ENCODE measurements at regions not wholly inside any gene's neighbourhood (a gene's known extent, or its start where the extent isn't known, plus 50 kb on each side); places are given as distances from the start of the nearest gene placed in this dataset.

- DNase-seq: no peak
- H3K36me3 ChIP-seq (replicated peaks): no peaks in the 10 kb centered on the region
- in situ Hi-C loops (cut with HindIII; ENCODE audit: low pct_ligation_motif_present, low sequenced_read_pairs): no loop called here
- H3K27ac ChIP-seq: no peak overlapping the region
- no peak overlapping the region for H3K4me3 ChIP-seq (ENCODE audit: low read depth, low read length)
- H3K27me3 ChIP-seq (replicated peaks): no peaks in the 10 kb centered on the region
- TF ChIP-seq CTCF (IDR thresholded peaks at IDR 0.05; ENCODE audit: low read depth, low read length, missing control alignments): no peak
Measured at GRCh38 chr5:75993643-75994520, 89.3 kb upstream of the SV2C start.

- Histone ChIP-seq H3K4me3 (ENCODE audit: low read depth, low read length) (no peak overlapping the region), H3K27me3 (replicated peaks) (no peaks in the 10 kb centered on the region), H3K36me3 (replicated peaks) (no peaks in the 10 kb centered on the region), H3K27ac (no peak overlapping the region)
- TF ChIP-seq CTCF (IDR thresholded peaks at IDR 0.05; ENCODE audit: low read depth, low read length, missing control alignments): no peak
- in situ Hi-C loops (cut with HindIII; ENCODE audit: low pct_ligation_motif_present, low sequenced_read_pairs): no loop called here
- DNase-seq: no peak
Measured at GRCh38 chr5:75993183-75993582, 90.0 kb upstream of the SV2C start.

- no peaks in the 10 kb centered on the region for H3K27me3 ChIP-seq (replicated peaks)
Measured at GRCh38 chr5:75992753-75993152, 90.4 kb upstream of the SV2C start.

GRCh38 chr5:75985077-75985476 lies 98.1 kb upstream of the SV2C start:
- TF ChIP-seq CTCF (IDR thresholded peaks at IDR 0.05; ENCODE audit: low read depth, low read length, missing control alignments): no peak

More at GRCh38 chr5:75992753-75993152, 90.4 kb upstream of the SV2C start:
- no peak for DNase-seq
- no peak overlapping the region for H3K4me3 ChIP-seq (ENCODE audit: low read depth, low read length)
- in situ Hi-C loops (cut with HindIII; ENCODE audit: low pct_ligation_motif_present, low sequenced_read_pairs): no loop called here
- TF ChIP-seq CTCF (IDR thresholded peaks at IDR 0.05; ENCODE audit: low read depth, low read length, missing control alignments): no peak
- no peak overlapping the region for H3K27ac ChIP-seq
- no peaks in the 10 kb centered on the region for H3K36me3 ChIP-seq (replicated peaks)

GRCh38 chr5:75975496-75975895 lies 107.7 kb upstream of the SV2C start:
- no peak for TF ChIP-seq CTCF (IDR thresholded peaks at IDR 0.05; ENCODE audit: low read depth, low read length, missing control alignments)
- Histone ChIP-seq H3K4me3 (ENCODE audit: low read depth, low read length) (no peak overlapping the region), H3K36me3 (replicated peaks) (no peaks in the 10 kb centered on the region), H3K27ac (no peak overlapping the region), H3K27me3 (replicated peaks) (no peaks in the 10 kb centered on the region)
- in situ Hi-C loops (cut with HindIII; ENCODE audit: low pct_ligation_motif_present, low sequenced_read_pairs): no loop called here
- no peak for DNase-seq

More at GRCh38 chr5:75985077-75985476, 98.1 kb upstream of the SV2C start:
- Histone ChIP-seq H3K27ac (no peak overlapping the region), H3K36me3 (replicated peaks) (no peaks in the 10 kb centered on the region), H3K27me3 (replicated peaks) (no peaks in the 10 kb centered on the region), H3K4me3 (ENCODE audit: low read depth, low read length) (no peak overlapping the region)
- in situ Hi-C loops (cut with HindIII; ENCODE audit: low pct_ligation_motif_present, low sequenced_read_pairs): no loop called here
- no peak for DNase-seq
